Liver (tissue), 8 donors: ENCODE measurements at regions not wholly inside any gene's neighbourhood (a gene's known extent, or its start where the extent isn't known, plus 50 kb on each side); places are given as distances from the start of the nearest gene placed in this dataset.

Source experiments
- DNase-seq: peaks from one replicate; pipeline ENCODE4 v3.0.0-alpha.2; 2017; ENCODE audit warnings: low spot score
- H3K27ac ChIP-seq, 2 donors: one replicate each; pipeline ENCODE4 v1.7.0; 2013; ENCODE audit warnings: inconsistent platforms in 2 of 2, low read length in 2 of 2, control low read depth in 1 of 2, low read depth in 1 of 2, mild to moderate bottlenecking in 1 of 2
- H3K27me3 ChIP-seq, 4 donors: one replicate each; pipeline versions ENCODE4 v1.6.1 to v1.7.0; 2013; ENCODE audit warnings: low read length in 3 of 4, inconsistent platforms in 1 of 4, mild to moderate bottlenecking in 1 of 4, moderate library complexity in 1 of 4; ENCODE audit not compliant: control insufficient read depth in 4 of 4, insufficient read depth in 4 of 4
- H3K36me3 ChIP-seq, 4 donors: one replicate each; pipeline versions ENCODE4 v1.6.1 to v1.7.0; 2013; ENCODE audit warnings: low read length in 3 of 4, mild to moderate bottlenecking in 3 of 4, low read depth in 1 of 4, moderate library complexity in 1 of 4; ENCODE audit not compliant: control insufficient read depth in 4 of 4, insufficient read depth in 3 of 4
- H3K4me1 ChIP-seq, 4 donors: one replicate each; pipeline versions ENCODE4 v1.6.1 to v1.7.0; 2013; ENCODE audit warnings: low read length in 3 of 4, mild to moderate bottlenecking in 3 of 4, moderate library complexity in 1 of 4; ENCODE audit not compliant: control insufficient read depth in 4 of 4, insufficient read depth in 4 of 4
- H3K4me3 ChIP-seq, 3 donors: one replicate each; pipeline versions ENCODE4 v1.6.1 to v1.7.0; 2013; ENCODE audit warnings: low read length in 3 of 3, control low read depth in 1 of 3, low read depth in 1 of 3, mild to moderate bottlenecking in 1 of 3
- H3K9ac ChIP-seq, 2 donors: one replicate each; pipeline ENCODE4 v1.7.0; 2013; ENCODE audit warnings: low read length in 2 of 2, mild to moderate bottlenecking in 2 of 2, moderate library complexity in 2 of 2, control low read depth in 1 of 2, low read depth in 1 of 2
- H3K9me3 ChIP-seq, 4 donors: one replicate each; pipeline versions ENCODE4 v1.6.1 to v1.7.0; 2013; ENCODE audit warnings: low read length in 3 of 4; ENCODE audit not compliant: control insufficient read depth in 4 of 4
- CTCF ChIP-seq: fragments of 150-350 bp; IDR thresholded peaks from 2 replicates; pipeline ENCODE4 v1.5.1; 2017; ENCODE audit warnings: improper control_type of control experiment, low read depth, low read length; ENCODE audit not compliant: missing input control
- EGR1 ChIP-seq, 2 donors: IDR thresholded peaks; 2 replicates each; pipeline ENCODE4 v1.6.1; 2016 to 2018; ENCODE audit warnings: antibody characterized with exemption in 2 of 2, low read depth in 2 of 2
- FOXA1 ChIP-seq: IDR thresholded peaks from 2 replicates; pipeline ENCODE4 v1.6.1; 2016; ENCODE audit warnings: antibody characterized with exemption
- FOXA2 ChIP-seq: IDR thresholded peaks from 2 replicates; pipeline ENCODE4 v1.6.1; 2016; ENCODE audit warnings: antibody characterized with exemption
- GABPA ChIP-seq, 2 donors: IDR thresholded peaks in 1 of 2; conservative IDR thresholded peaks in 1 of 2; 2 replicates each; pipeline ENCODE4 v1.6.1; 2016; ENCODE audit warnings: antibody characterized with exemption in 2 of 2, mild to moderate bottlenecking in 1 of 2, moderate library complexity in 1 of 2
- HNF4A ChIP-seq, 2 donors: conservative IDR thresholded peaks; 2 replicates each; pipeline ENCODE4 v1.6.1; 2016; ENCODE audit warnings: antibody characterized with exemption in 2 of 2, mild to moderate bottlenecking in 2 of 2
- HNF4G ChIP-seq: IDR thresholded peaks from 2 replicates; pipeline ENCODE4 v1.6.1; 2016; ENCODE audit warnings: antibody characterized with exemption
- JUND ChIP-seq, 2 donors: IDR thresholded peaks; 2 replicates each; pipeline ENCODE4 v1.6.1; 2016; ENCODE audit warnings: antibody characterized with exemption in 2 of 2
- NR2F2 ChIP-seq: IDR thresholded peaks from 2 replicates; pipeline ENCODE4 v1.6.1; 2016; ENCODE audit warnings: antibody characterized with exemption
- RAD21 ChIP-seq, 2 donors: IDR thresholded peaks; 2 replicates each; pipeline ENCODE4 v1.6.1; 2016; ENCODE audit warnings: antibody characterized with exemption in 2 of 2, mild to moderate bottlenecking in 2 of 2
- RXRA ChIP-seq, 2 donors: IDR thresholded peaks; 2 replicates each; pipeline ENCODE4 v1.6.1; 2017 to 2018; ENCODE audit warnings: antibody characterized with exemption in 2 of 2, mild to moderate bottlenecking in 1 of 2
- SP1 ChIP-seq: IDR thresholded peaks from 2 replicates; pipeline ENCODE4 v1.6.1; 2018; ENCODE audit warnings: antibody characterized with exemption, mild to moderate bottlenecking
- TAF1 ChIP-seq: conservative IDR thresholded peaks from 2 replicates; pipeline ENCODE4 v1.6.1; 2016; ENCODE audit warnings: antibody characterized with exemption, mild to moderate bottlenecking
- YY1 ChIP-seq: IDR thresholded peaks from 2 replicates; pipeline ENCODE4 v1.6.1; 2016; ENCODE audit warnings: antibody characterized with exemption, mild to moderate bottlenecking
- ZBTB33 ChIP-seq: IDR thresholded peaks from 2 replicates; pipeline ENCODE4 v1.6.1; 2016; ENCODE audit warnings: antibody characterized with exemption
- WGBS: extraction: QIAGEN DNeasy Blood & Tissue Kit; methylation state at CpG from one replicate; pipeline ENCODE4 v1.1.7; 2013; 5-methylcytosine and 5-hydroxymethylcytosine counted together
- TF ChIP-seq, protein P1 (sequence below): IDR thresholded peaks from 2 replicates; pipeline ENCODE4 v1.6.1; 2016; ENCODE audit warnings: antibody characterized with exemption
- TF ChIP-seq, protein P2 (sequence below): IDR thresholded peaks from 2 replicates; pipeline ENCODE4 v1.6.1; 2016; ENCODE audit warnings: antibody characterized with exemption, mild to moderate bottlenecking
- TF ChIP-seq, protein P3 (sequence below): IDR thresholded peaks from 2 replicates; pipeline ENCODE4 v1.6.1; 2016; ENCODE audit warnings: antibody characterized with exemption
- donor health status: healthy.
- donor health status: healthy.
- donor health status: healthy.
- donor health status: healthy.
- donor health status: healthy.

GRCh38 chr9:84514421-84514820 lies 155.1 kb upstream of the NTRK2 start:
- no peaks in the 10 kb centered on the region for H3K36me3 ChIP-seq
- no peak overlapping the region for H3K27ac ChIP-seq
- TF ChIP-seq RXRA (IDR thresholded peaks at IDR 0.05) (no peak), ZBTB33 (no peak), HNF4A (conservative IDR thresholded peaks at IDR 0.05) (no peak), CTCF (no peak), EGR1 (IDR thresholded peaks at IDR 0.05; ENCODE audit: low read depth in 2 of 2) (no peak), FOXA1 (no peak), FOXA2 (no peak), NR2F2 (no peak), RAD21 (IDR thresholded peaks at IDR 0.05) (no peak), YY1 (no peak), GABPA (IDR thresholded peaks at IDR 0.05 in 1 of 2, conservative IDR thresholded peaks at IDR 0.05 in 1 of 2) (no peak), SP1 (no peak), JUND (IDR thresholded peaks at IDR 0.05) (no peak), TAF1 (no peak), HNF4G (no peak)
- TF ChIP-seq, protein P1, sequence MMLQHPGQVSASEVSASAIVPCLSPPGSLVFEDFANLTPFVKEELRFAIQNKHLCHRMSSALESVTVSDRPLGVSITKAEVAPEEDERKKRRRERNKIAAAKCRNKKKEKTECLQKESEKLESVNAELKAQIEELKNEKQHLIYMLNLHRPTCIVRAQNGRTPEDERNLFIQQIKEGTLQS = no peak
- TF ChIP-seq, protein P2, sequence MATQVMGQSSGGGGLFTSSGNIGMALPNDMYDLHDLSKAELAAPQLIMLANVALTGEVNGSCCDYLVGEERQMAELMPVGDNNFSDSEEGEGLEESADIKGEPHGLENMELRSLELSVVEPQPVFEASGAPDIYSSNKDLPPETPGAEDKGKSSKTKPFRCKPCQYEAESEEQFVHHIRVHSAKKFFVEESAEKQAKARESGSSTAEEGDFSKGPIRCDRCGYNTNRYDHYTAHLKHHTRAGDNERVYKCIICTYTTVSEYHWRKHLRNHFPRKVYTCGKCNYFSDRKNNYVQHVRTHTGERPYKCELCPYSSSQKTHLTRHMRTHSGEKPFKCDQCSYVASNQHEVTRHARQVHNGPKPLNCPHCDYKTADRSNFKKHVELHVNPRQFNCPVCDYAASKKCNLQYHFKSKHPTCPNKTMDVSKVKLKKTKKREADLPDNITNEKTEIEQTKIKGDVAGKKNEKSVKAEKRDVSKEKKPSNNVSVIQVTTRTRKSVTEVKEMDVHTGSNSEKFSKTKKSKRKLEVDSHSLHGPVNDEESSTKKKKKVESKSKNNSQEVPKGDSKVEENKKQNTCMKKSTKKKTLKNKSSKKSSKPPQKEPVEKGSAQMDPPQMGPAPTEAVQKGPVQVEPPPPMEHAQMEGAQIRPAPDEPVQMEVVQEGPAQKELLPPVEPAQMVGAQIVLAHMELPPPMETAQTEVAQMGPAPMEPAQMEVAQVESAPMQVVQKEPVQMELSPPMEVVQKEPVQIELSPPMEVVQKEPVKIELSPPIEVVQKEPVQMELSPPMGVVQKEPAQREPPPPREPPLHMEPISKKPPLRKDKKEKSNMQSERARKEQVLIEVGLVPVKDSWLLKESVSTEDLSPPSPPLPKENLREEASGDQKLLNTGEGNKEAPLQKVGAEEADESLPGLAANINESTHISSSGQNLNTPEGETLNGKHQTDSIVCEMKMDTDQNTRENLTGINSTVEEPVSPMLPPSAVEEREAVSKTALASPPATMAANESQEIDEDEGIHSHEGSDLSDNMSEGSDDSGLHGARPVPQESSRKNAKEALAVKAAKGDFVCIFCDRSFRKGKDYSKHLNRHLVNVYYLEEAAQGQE = no peak
- TF ChIP-seq, protein P3, sequence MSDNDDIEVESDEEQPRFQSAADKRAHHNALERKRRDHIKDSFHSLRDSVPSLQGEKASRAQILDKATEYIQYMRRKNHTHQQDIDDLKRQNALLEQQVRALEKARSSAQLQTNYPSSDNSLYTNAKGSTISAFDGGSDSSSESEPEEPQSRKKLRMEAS = no peak
- H3K9me3 ChIP-seq = peaks cover 0 to 5% (median 1%) of the 10 kb centered on the region in 4 donors
- peaks cover 0 to 2% (median 0%) of the 10 kb centered on the region in 4 donors for H3K27me3 ChIP-seq
- no peak overlapping the region for H3K4me3 ChIP-seq
- WGBS = 59% methylated on average over 5 of the region's 5 CpGs
- no peak overlapping the region for H3K9ac ChIP-seq
- no peak for DNase-seq
- H3K4me1 ChIP-seq = no peaks in the 10 kb centered on the region
